ENCODE measurements at regions not wholly inside any gene's neighbourhood (a gene's known extent, or its start where the extent isn't known, plus 50 kb on each side); places are given as distances from the start of the nearest gene placed in this dataset.

DNA sequence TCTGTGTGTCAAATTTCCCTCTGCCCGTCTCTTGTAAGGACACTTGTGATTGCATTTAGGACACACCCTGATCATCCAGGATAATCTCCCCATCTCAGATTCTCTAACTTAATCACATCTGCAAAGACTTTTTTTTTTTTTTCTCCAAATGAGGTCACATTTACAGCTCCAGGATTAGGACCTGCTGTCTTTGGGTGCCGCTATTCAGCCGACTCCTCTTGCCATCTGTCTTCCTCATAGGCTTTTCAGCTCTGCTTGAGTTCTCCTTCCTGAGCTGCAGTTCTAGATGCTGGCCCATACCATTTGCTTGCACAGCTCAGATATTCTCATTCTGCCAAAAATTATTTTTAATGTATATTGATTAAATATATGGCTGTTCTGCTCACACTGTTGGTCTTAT lies 94.3 kb upstream of the TLE3 start (continued):
- TF ChIP-seq ATF3 (IDR thresholded peaks at IDR 0.05; ENCODE audit: insufficient read depth, low read depth, low read length): no peak
- TF ChIP-seq CTCF (IDR thresholded peaks at IDR 0.05; ENCODE audit: control extremely low read depth in 1 of 3, insufficient read depth in 1 of 3, low read depth in 1 of 3, low read length in 3 of 3): no peak

All from H1 (cell line).